Stimulated activated CD8-positive, alpha-beta memory T cell treated with anti-CD3 and anti-CD28 coated beads, Interleukin-7, amount 100 ng/mL, for 24 hours (primary cell): ENCODE measurements at regions not wholly inside any gene's neighbourhood (a gene's known extent, or its start where the extent isn't known, plus 50 kb on each side); places are given as distances from the start of the nearest gene placed in this dataset.
"Not testable (repeated sequence)": the region's sequence is repeated elsewhere in the genome, so short reads cannot be mapped to it uniquely, and the experiment has no call there.

ENCODE experiments used
- DNase-seq: peaks from one replicate; pipeline ENCODE4 v3.0.0-alpha.2; 2020; ENCODE audit warnings: low read depth

DNA sequence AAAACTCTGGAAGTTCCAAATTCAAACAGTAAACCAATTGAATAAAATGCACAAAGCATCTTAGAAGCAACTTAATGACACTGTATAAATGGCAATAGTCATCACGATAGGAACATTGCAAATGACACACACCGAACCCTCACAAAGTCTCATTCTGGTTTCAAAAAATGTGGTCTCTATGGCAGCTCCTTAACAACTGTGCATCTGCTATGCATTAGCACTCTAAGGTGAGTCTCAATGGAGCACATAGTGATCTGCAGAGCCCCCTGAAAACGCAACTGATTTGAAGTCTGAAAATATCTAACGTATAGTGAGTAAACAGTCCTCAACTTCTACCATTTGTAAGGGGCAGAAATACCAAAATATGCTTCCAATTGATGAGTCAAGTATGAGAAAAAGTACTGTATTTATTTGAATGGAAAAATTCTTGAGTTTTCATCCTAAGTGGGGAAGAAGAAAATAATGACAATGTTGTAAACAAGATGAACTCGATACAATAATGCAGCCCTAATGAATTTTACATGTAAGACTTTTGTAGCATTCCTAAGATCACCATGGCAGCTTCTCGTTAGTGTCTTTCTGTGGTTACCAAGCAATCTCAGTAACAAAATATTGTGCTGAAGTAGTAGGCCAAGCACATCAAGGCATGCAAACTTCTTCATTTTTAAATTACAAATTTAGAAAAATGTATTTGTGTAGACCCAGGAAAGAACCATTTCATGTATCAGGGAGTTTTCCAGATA, 517.5 kb upstream of the FAM174A start:
- no peak for DNase-seq

DNA sequence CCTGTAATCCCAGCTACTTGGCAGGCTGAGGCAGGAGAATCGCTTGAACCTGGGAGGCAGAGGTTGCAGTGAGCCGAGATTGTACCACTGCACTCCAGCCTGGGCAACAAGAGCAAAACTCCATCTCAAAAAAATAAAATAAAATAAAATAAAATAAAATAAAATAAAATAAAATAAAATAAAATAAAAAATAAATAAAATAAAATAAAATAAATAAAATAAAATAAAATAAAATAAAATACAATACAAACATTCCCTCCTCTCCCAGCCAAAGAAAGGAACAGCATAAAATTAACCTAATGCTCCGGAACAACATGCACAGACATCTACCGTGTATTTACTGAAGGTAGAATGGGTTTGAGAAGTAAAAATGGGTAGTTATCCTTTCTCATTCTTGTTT, 521.9 kb upstream of the FAM174A start:
- not testable (repeated sequence) for DNase-seq

DNA sequence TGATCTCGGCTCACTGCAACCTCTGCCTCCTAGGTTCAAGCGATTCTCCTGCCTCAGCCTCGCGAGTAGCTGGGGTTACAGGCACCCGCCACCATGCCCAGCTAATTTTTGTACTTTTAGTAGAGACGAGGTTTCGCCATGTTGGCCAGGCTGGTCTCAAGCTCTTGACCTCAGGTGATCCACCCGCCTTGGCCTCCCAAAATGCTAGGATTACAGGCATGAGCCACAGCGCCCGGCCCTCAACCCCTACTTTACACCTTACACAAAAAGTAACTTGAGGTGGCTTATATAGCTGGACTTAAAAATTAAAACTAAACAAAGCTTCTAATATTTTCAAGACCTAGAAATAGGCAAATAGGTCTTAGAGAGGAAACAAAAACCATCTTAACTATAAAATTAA, 524.0 kb upstream of the FAM174A start:
- DNase-seq = not testable (repeated sequence)

DNA sequence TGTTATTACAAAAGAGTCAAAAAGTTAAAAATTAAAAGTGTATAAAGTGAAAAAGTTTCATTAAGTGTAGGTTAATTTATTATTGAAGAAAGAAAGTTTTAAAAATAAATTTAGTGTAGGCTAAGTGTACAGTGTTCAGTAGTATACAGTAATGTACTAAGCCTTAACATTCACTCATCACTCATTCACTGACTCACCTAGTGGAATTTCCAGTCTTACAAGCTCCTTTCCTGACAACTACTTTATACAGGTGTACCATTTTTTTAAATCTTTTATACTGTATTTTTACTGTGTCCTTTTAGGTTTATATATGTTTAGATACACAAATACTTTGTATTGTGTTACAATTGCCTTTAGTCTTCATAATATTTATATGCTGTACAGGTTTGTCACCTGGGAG, 530.2 kb upstream of the FAM174A start:
- no peak for DNase-seq

DNA sequence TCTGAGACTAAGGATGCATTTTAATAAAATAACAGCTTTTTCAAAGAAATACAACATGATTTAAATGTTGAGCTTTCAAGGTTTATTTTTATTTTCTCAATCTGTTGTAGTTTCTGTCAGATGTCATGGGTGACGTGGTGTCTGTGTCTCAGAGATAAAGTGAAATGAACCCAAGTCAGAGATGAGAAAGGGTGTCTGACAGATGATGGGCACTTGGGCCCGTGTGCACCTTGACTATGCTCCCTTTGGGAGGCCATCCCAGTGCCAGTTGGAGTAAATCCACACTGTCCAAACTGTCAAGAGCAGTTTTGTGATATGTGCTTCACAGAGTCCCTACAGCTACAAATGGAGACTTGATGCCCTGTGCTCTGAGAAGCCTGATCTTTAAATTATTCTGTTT, 536.9 kb upstream of the FAM174A start:
- no peak for DNase-seq

DNA sequence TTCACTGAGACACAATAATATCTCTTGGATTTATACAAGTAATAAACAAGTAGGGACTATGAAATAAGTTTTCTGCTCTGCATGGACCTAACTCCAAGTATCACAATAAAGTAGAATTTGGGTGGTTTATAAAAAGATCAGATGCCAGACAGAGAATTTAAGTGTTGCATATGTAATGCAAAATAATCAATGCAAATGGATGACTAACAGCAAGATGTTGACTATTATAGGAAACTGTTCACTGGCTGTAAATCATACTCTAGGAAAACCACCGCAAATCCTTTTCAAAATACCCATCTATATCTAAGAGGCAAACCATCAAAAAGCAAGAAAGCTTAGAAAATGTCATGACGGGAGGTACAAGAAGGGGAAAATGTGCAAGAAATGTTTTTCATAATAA, 539.8 kb upstream of the FAM174A start:
- no peak for DNase-seq

DNA sequence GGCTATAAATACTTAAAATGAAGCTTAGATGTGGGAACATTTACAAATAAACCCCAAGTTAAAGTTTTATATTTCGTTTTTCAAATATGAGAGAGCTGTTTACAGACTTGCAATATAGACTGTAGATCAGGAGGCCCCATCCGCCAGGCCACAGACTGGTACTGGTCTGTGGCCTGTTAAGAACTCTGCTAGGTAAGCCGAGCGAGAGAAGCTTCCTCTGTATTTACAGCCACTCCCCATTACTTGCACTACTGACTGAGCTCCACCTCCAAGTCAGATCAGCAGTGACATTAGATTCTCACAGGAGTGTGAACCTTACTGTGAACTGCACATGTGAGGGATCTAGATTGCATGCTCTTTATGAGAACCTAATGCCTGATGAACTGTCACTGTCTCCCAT, 561.4 kb upstream of the FAM174A start:
- no peak for DNase-seq

DNA sequence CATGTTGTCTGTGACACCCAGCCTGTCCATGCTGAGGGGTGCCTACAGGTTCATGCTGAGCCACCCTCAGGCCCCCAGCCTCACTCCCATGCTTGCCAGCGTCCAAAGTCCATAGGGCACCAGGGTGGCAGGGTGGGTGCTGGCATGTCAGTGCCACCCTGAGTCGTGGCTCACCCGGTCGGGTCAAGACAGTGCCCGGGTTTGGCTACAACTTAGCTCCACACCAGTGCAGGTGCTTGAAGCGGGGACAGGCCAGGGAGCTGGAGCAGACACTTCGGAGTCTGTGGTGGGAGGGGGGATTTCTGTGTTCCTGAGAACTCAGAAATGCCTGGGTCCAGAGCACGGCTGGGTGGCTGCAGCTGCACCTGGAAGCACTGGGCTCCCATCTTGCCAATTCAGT, 579.2 kb upstream of the FAM174A start:
- DNase-seq = no peak

DNA sequence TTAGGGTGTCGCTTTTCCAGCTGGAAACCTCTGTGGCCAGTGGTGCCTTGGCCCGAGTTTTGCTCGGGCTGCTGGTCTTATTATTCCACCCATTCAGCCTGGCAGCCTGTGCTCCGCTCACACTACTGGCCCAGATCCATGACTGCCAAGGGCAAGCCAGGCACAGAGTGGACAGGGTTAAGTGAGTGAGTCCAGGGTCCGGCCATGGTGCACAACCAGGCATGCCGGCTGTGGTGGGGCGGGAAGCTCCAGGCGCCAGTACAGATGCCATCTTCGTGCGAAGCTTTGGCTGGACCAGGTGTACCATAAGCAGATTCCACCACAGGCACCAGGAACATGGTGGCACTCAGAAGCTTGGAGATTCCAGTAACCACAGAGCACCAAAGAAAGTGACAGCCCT, 580.2 kb upstream of the FAM174A start:
- no peak for DNase-seq

DNA sequence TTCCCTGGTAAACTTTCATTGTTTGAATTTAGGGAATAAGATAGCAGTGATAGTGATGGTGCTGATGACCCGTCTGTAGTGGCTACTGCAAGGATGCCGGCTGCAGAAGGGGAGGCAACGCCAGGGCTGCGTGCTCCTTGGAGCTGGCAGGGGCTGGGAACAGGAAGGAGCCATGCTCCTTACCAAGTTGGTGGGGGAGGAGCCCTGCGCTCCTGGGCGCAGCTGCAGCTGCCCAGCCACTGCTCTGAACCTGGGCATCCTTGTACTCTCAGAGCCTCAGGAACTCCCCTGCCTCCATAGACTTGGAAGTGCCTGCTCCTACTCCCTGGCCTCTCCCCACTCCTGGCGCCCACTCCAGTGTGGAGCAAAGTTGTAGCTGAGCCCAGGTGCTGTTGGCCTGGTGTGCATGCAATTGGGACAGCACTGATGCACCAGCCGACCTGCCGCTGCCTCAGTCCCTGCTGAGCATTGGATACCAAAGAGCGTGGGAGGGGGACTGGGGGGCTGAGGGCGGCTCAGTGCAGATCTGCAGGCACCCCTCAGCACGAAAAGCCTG, 585.1 kb upstream of the FAM174A start:
- no peak for DNase-seq

DNA sequence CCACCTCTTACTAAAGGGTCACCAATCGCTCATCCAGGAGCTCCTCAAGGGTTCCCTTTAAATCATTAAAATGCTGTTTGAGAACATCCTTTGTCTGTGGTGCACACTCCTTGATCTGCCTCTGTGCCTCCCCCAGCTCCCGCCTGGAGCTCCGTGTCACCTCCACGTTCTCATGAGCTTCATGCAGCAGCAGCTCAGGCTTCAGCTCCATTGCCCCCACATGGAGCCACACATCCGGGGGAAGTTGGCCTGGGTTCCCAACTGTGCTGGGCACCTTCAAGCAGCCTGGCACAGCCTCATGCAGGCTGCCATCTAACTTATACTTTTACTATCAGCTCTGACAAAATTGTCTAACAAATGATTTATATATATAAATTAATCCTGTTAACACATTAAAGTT, 585.8 kb upstream of the FAM174A start:
- no peak for DNase-seq

DNA sequence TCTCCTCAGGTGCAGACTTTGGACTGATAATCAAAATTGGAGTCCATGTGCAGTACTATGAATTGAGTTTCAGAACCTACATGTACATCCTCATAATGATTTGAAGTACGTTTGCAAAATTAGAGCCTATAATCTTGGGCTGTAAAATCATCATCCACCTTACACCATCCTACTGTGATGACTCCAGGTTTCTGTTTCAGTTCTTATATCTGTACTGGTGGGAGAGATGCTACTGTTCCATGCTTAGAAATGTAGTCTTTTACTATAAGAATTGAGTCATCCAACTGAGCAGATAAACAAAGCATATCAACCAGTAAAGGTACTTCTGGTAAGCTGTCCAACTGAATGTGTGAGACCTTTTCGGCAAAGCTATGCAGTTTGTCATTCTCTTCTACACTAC, 586.3 kb upstream of the FAM174A start:
- no peak for DNase-seq

DNA sequence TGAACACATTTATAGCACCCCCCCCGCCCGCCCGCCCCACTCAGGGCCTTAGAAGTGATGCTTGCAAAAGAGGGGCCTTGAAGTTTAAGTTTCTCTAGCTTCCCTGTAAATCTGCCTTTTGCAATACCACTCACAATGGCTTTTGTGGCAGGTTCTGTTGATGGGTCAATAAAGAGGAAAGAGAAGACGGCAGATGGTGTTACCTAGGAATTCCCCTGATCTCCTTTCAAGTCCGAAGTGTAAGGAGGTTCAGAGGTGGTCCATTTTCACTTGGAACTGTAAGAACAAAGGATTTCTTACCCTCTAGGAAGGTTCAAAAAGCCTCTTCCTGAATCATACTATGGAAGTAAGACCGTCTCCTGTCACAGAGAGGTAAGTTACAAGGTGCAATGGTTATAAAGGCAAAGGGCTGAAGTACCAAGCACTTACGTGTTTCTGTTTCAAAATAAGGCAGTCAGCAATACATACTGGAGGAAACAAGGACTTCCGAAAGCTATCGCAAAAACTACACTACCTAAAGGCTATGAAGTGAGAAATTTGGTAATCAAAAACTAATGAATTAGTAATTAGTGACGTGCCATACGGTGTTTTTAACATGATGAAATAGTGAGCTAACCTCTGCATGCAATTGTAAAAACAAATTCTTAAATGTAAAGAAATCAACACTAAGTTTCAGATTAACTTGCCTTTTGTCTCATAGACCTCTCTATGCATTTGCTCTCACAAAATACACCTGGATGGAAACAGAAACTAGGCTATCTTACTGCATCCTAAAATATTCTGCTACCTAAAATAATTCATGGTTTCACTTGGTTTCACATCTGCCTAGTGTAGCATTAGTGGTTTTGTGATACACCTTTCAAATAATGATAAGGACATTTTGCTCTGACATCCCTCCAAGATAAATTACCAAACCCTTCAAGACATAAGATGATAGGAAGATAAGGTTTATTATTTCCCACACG, 589.4 kb upstream of the FAM174A start:
- no peak for DNase-seq

DNA sequence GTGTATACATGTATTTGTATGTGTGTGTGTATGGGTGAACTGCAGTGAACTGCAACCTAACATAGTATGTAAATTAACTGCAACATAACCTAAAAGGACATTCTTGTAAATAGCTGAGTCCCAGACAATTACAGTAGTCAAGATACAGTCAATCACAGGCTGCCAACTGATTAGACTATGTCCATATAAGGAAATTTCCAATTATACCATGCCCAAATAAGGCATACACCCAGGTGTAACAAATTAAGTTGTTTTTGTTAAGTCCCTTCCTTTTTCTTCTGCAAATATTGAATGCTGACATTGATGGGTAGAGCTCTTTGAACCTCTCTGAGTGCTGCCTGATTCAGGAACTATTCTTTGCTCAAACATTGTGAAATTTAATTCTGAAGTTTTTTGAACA, 594.6 kb upstream of the FAM174A start:
- DNase-seq = no peak

DNA sequence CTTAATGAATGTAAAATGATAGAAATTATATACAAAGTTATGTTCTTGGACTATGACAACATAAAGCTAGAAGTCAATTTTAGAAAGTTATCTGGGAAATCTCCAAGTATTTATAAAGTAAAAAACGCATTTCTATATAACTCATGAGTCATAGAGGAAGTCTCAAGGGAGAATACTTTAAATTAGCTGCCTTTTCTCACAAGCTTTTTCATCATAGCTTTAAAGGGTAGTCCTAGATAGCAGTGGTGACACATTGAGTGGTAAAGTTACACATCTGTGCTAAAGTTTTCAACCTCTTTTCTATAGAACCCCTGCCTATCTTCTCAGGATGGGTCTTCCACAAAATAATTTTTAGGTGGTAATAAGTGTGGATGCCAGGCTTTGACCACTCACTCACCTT, 598.3 kb upstream of the FAM174A start:
- DNase-seq = no peak

DNA sequence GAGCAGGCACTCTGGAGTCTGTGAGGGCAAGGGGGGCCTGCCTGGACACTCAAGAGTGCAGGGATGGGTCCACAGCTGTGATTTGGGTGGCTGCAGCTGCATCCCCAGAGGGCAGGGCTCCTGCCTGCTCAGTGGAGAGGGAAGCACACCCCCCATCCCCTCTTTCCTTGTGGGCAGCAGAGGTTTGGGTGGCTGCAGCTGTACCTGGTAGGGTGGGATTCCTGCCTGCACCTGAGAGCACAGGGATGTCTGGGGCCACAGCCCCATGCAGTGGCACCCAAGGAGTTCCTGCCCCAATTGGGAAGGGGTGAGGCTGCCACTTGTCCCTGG, 605.4 kb upstream of the FAM174A start:
- DNase-seq = no peak

DNA sequence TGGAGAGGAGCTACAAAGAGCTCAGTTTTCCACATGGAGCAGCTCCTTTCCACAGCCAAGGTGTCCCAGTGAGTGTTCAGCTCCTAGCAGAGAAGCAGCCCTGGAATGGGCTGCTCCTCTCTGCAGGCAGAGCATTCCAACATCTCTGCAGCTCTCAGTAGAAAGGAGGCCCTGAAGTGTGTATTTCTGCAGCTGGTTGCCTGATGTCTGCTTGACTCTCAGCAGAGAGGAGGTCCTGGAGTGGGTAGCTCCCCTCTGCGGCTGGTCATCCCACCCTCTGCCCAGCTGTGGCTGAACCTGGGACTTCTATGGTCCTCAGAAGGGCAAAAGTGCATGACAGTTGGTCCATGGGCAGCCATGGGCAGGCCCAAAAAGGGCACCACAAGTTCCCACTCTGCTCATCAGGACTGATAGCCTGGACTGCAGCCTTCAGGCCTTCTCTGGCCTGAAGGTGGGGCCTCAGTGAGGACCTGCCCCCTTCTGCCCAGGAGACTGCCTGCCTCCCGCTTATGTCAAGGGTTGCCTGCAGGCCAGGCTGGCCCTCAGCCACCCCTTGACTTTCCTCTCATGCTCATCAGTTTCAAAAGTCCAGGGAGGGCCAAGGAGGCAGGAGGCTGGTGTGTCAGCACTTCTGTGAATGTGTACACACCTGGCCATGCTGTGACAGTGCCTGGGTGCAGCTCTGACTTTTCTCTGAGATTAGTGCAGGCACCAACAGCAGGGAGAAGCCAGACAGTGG, 605.9 kb upstream of the FAM174A start:
- DNase-seq = no peak

DNA sequence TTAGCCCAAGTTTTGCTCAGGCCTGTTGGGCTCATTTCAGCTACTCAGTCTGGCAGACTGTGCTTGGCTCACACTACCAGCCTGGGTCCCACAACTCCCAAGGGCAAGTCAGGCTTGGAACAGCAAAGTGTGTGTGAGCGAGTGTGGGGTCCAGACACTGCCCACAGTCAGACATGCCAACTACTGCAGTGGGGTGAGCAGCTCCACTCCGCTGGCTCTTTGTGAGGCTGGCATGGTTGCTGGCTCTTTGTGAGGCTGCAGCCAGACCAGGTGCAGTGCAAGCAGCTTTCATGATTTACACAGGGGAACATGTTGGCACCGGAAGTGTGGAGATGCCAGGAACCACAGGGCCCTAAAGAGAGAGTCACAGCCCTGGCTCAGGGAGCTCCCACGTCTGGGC, 606.7 kb upstream of the FAM174A start:
- DNase-seq = no peak

DNA sequence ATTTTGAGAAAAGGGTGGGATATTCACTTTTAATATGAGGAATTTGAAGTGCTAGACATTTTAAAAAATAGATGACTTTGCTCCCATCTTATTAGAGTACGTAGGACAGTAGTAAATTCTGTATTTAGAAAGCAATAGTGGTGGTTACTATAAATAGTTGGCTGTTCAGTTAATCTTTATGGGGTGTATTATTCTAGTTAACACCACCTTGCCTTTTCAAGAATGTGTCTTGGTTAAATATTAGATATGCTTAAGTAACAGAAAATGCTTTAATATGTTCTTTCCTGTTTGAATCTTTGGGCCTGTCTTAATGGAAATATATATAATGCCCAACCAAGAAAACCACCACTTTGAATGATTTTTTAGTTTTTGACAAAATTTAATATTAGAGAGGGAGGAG, 608.7 kb upstream of the FAM174A start:
- no peak for DNase-seq

DNA sequence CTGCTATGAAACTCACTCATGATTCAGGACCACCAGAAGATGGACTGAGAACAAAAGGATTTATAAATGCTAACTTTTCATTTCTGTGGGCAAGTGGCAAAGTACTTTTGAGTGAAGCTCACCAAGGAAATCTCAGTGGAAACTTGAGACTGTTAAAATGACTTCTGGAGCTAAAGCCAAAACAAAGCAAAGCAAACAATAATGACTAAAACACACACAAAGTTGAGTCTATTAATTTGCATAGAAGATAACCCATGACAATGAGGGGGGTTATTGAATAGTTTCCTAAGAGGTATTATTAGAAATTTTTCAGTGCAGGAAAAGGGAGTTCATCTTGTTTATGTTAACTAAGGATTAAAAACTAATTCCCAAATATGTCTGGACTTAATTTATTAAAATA, 612.8 kb upstream of the FAM174A start:
- no peak for DNase-seq

DNA sequence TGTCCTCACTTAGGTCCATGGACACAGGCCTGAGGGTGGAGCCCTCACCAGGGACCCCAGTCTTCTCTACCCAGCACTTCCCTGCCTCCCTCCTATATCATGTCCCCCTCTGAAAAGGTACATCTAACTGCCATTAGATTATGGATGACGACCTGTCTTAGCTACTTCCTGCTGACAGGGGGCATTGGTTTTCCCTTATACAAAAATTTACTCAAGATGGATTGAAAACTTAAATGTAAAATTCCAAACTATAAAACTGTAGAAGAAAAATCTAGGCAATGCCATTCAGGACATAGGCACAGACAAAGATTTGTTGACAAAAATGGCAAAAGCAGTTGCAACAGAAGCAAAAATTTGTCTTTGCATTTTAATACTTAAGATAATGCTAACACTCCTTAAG, 623.2 kb upstream of the FAM174A start:
- DNase-seq = no peak

DNA sequence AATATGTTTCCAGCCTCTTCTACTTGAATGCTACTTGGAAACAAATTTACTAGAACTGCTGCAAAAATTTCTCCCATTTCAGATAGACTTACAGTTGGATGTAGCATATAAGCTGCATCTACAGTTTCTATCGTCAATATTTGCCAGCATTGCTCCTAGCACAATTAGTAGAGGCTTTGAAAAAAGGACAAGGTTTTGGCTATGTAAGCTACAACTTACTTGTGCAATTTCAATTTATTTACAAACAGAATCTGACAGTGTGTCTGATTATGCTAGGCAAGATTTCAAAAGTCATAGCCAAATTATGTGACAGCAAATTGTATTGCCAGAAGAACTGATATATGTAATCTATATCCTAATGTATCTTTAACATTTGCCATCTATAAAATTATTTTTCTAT, 628.4 kb upstream of the FAM174A start:
- no peak for DNase-seq

DNA sequence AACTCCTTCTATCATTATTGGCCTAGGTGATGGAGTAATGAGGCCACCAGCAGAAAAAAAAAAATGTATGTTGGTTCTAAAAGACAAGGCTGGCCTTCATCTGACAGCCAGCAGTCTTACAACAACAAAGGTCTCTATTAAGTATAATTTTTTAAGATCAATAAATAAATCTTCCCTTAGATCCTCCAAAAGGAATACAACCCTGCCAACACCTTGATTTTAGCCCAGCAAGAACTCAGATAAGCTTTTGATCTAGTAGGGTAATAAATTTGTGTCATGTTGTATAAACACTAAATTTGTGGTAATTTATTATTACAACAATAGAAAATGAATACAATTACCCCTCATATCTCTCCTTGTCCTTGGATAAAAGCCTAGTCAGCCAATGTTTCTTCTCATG, 633.2 kb upstream of the FAM174A start:
- DNase-seq = no peak
